OCI-LY1 (cell line): ENCODE measurements at regions not wholly inside any gene's neighbourhood (a gene's known extent, or its start where the extent isn't known, plus 50 kb on each side); places are given as distances from the start of the nearest gene placed in this dataset.

Experiments used
- H2AFZ ChIP-seq: fragments of 200-600 bp; sonication (generic), shearing (Covaris generic); 2 replicates; pipeline ENCODE4 v1.6.0; 2014; ENCODE audit warnings: antibody characterized with exemption, mild to moderate bottlenecking, low read length
- H3F3A ChIP-seq: fragments of 200-600 bp; sonication (generic), shearing (Covaris generic); 2 replicates; pipeline ENCODE4 v1.6.0; 2014; ENCODE audit warnings: mild to moderate bottlenecking, antibody characterized with exemption, low read length, moderate library complexity; ENCODE audit not compliant: insufficient read depth
- H3K27ac ChIP-seq: fragments of 200-600 bp; sonication (generic); 2 replicates; pipeline ENCODE4 v1.5.1; 2014; ENCODE audit warnings: low read length, mixed run types, mild to moderate bottlenecking, low read depth; ENCODE audit not compliant: poor library complexity, severe bottlenecking
- H3K27me3 ChIP-seq: fragments of 200-600 bp; sonication (generic); 2 replicates; pipeline ENCODE4 v1.6.0; 2014; ENCODE audit warnings: antibody characterized with exemption, mild to moderate bottlenecking, low read length, moderate library complexity; ENCODE audit not compliant: insufficient read depth
- H3K36me3 ChIP-seq: fragments of 200-600 bp; sonication (generic); 2 replicates; pipeline ENCODE4 v1.6.1; 2014; ENCODE audit warnings: mild to moderate bottlenecking, antibody characterized with exemption, low read length, moderate library complexity, mixed read lengths; ENCODE audit not compliant: insufficient read depth
- H3K4me1 ChIP-seq: fragments of 200-600 bp; sonication (generic); 2 replicates; pipeline ENCODE4 v1.5.1; 2014; ENCODE audit warnings: mild to moderate bottlenecking, low read length, moderate library complexity; ENCODE audit not compliant: insufficient read depth, severe bottlenecking
- H3K4me2 ChIP-seq: fragments of 200-600 bp; sonication (generic), shearing (Covaris generic); 2 replicates; pipeline ENCODE4 v1.6.1; 2014; ENCODE audit warnings: low read length
- H3K4me3 ChIP-seq: fragments of 200-600 bp; sonication (generic); 2 replicates; pipeline ENCODE4 v1.5.1; 2014; ENCODE audit warnings: low read length, low read depth, mild to moderate bottlenecking, mixed read lengths; ENCODE audit not compliant: poor library complexity, severe bottlenecking
- H3K79me2 ChIP-seq: fragments of 200-600 bp; shearing (Covaris generic); 2 replicates; pipeline ENCODE4 v1.6.1; 2016; ENCODE audit warnings: mixed run types, low read length, mixed read lengths; ENCODE audit not compliant: insufficient read depth
- H3K9ac ChIP-seq: fragments of 200-600 bp; sonication (generic), shearing (Covaris generic); 2 replicates; pipeline ENCODE4 v1.6.1; 2014; ENCODE audit warnings: mild to moderate bottlenecking, low read length, mixed read lengths
- H3K9me2 ChIP-seq: fragments of 200-600 bp; sonication (generic), shearing (Covaris generic); 2 replicates; pipeline ENCODE4 v1.6.1; 2014; ENCODE audit warnings: low read depth, mild to moderate bottlenecking, low read length, mixed read lengths
- H3K9me3 ChIP-seq: fragments of 200-600 bp; shearing (Covaris generic); 2 replicates; pipeline ENCODE4 v1.6.1; 2014; ENCODE audit warnings: low read length, mixed read lengths
- H4K20me1 ChIP-seq: fragments of 200-600 bp; sonication (generic), shearing (Covaris generic); 2 replicates; pipeline ENCODE4 v1.6.0; 2016; ENCODE audit warnings: mild to moderate bottlenecking, low read length; ENCODE audit not compliant: insufficient read depth
- CTCF ChIP-seq: fragments of 200-600 bp; sonication (generic), shearing (Covaris generic); IDR thresholded peaks from 2 replicates; pipeline ENCODE4 v1.5.1; 2017; ENCODE audit warnings: mild to moderate bottlenecking, antibody characterized with exemption, low read length, moderate library complexity, mixed read lengths
- EZH2 ChIP-seq: fragments of 200-600 bp; sonication (generic), shearing (Covaris generic); IDR thresholded peaks from 2 replicates; pipeline ENCODE4 v1.8.0; 2017; ENCODE audit warnings: borderline replicate concordance, mixed run types, mild to moderate bottlenecking, antibody characterized with exemption, low read length, moderate library complexity, mixed read lengths

GRCh38 chr3:174465177-174465576 is 394.0 kb upstream of the NAALADL2 start:
- H3K36me3 ChIP-seq = no peaks in the 10 kb centered on the region
- H3K27ac ChIP-seq = no peak overlapping the region
- H3K4me2 ChIP-seq = no peak overlapping the region
- H3K9ac ChIP-seq = no peak overlapping the region
- no peaks in the 10 kb centered on the region for H4K20me1 ChIP-seq
- H3K27me3 ChIP-seq = no peaks in the 10 kb centered on the region
- H3K9me2 ChIP-seq = no peaks in the 10 kb centered on the region
- H3K4me1 ChIP-seq = no peaks in the 10 kb centered on the region
- TF ChIP-seq CTCF (no peak), EZH2 (no peak)
- H3F3A ChIP-seq = no peaks in the 10 kb centered on the region
- H2AFZ ChIP-seq = no peak overlapping the region
- H3K4me3 ChIP-seq = no peak overlapping the region
- no peaks in the 10 kb centered on the region for H3K9me3 ChIP-seq
- no peaks in the 10 kb centered on the region; the same call in 1 of the 2 replicates for H3K79me2 ChIP-seq

- Histone ChIP-seq H3K27me3 (no peaks in the 10 kb centered on the region), H3K9ac (no peak overlapping the region), H3K79me2 (no peaks in the 10 kb centered on the region; the same call in 1 of the 2 replicates), H2AFZ (no peak overlapping the region), H3K4me3 (no peak overlapping the region), H3K9me3 (no peaks in the 10 kb centered on the region), H3K4me2 (no peak overlapping the region), H3K36me3 (no peaks in the 10 kb centered on the region), H3K9me2 (no peaks in the 10 kb centered on the region), H3F3A (no peaks in the 10 kb centered on the region), H4K20me1 (no peaks in the 10 kb centered on the region), H3K4me1 (no peaks in the 10 kb centered on the region), H3K27ac (no peak overlapping the region)
- TF ChIP-seq CTCF (no peak), EZH2 (no peak)
Measured at GRCh38 chr3:174466471-174467054, 392.6 kb upstream of the NAALADL2 start.

GRCh38 chr3:174477491-174477890 is 381.6 kb upstream of the NAALADL2 start:
- Histone ChIP-seq H3K27me3 (no peaks in the 10 kb centered on the region), H3K9ac (no peak overlapping the region), H3K9me3 (no peaks in the 10 kb centered on the region), H2AFZ (no peak overlapping the region), H3F3A (no peaks in the 10 kb centered on the region; the same call in 1 of the 2 replicates), H3K79me2 (no peaks in the 10 kb centered on the region), H3K4me1 (no peaks in the 10 kb centered on the region), H3K36me3 (no peaks in the 10 kb centered on the region), H4K20me1 (no peaks in the 10 kb centered on the region), H3K9me2 (no peaks in the 10 kb centered on the region), H3K4me3 (no peak overlapping the region), H3K4me2 (no peak overlapping the region), H3K27ac (no peak overlapping the region)
- TF ChIP-seq CTCF (no peak), EZH2 (no peak)
